ENCODE measurements at regions not wholly inside any gene's neighbourhood (a gene's known extent, or its start where the extent isn't known, plus 50 kb on each side); places are given as distances from the start of the nearest gene placed in this dataset.

GRCh38 chr5:158644301-158644700, 455.4 kb downstream of the EBF1 start:
- H3K9ac ChIP-seq (ENCODE audit: low read length): no peak overlapping the region
- no peak for TF ChIP-seq EZH2phosphoT487 (conservative IDR thresholded peaks at IDR 0.05; ENCODE audit: low read length)
- TF ChIP-seq CTCF (IDR thresholded peaks at IDR 0.05; ENCODE audit: insufficient read depth, low read length, poor library complexity, severe bottlenecking): no peak
- H3K9me2 ChIP-seq (replicated peaks; ENCODE audit: insufficient read depth, low read length): no peaks in the 10 kb centered on the region
- no peaks in the 10 kb centered on the region for H3F3A ChIP-seq (ENCODE audit: insufficient read depth)
- no peaks in the 10 kb centered on the region for H3K27me3 ChIP-seq (ENCODE audit: low read length)
- no peaks in the 10 kb centered on the region for H3K36me3 ChIP-seq (ENCODE audit: low read length)
- no peaks in the 10 kb centered on the region for H3K9me3 ChIP-seq (ENCODE audit: insufficient read depth, low read length)
- no peak overlapping the region for H3K27ac ChIP-seq (ENCODE audit: low read depth, low read length)
- H3K79me2 ChIP-seq (ENCODE audit: insufficient read depth, low read length): no peaks in the 10 kb centered on the region
- H3K4me2 ChIP-seq (ENCODE audit: low read depth, low read length, poor library complexity, severe bottlenecking): no peak overlapping the region
- H4K20me1 ChIP-seq (ENCODE audit: low read depth, low read length): no peaks in the 10 kb centered on the region
- no peak overlapping the region for H3K4me3 ChIP-seq (ENCODE audit: insufficient read depth, low read length, poor library complexity, severe bottlenecking)
- H2AFZ ChIP-seq (ENCODE audit: low read depth, low read length, severe bottlenecking): no peak overlapping the region

GRCh38 chr5:158643840-158644239, 455.9 kb downstream of the EBF1 start:
- H3K4me2 ChIP-seq (ENCODE audit: low read depth, low read length, poor library complexity, severe bottlenecking): no peak overlapping the region
- H4K20me1 ChIP-seq (ENCODE audit: low read depth, low read length): no peaks in the 10 kb centered on the region
- TF ChIP-seq CTCF (IDR thresholded peaks at IDR 0.05; ENCODE audit: insufficient read depth, low read length, poor library complexity, severe bottlenecking) (no peak), EZH2phosphoT487 (conservative IDR thresholded peaks at IDR 0.05; ENCODE audit: low read length) (no peak)
- H3K9ac ChIP-seq (ENCODE audit: low read length): no peak overlapping the region
- no peak overlapping the region for H3K4me3 ChIP-seq (ENCODE audit: insufficient read depth, low read length, poor library complexity, severe bottlenecking)
- H3K27ac ChIP-seq (ENCODE audit: low read depth, low read length): no peak overlapping the region
- H3K36me3 ChIP-seq (ENCODE audit: low read length): no peaks in the 10 kb centered on the region
- no peaks in the 10 kb centered on the region for H3K9me2 ChIP-seq (replicated peaks; ENCODE audit: insufficient read depth, low read length)
- H3K27me3 ChIP-seq (ENCODE audit: low read length): no peaks in the 10 kb centered on the region
- H3F3A ChIP-seq (ENCODE audit: insufficient read depth): no peaks in the 10 kb centered on the region
- no peaks in the 10 kb centered on the region for H3K9me3 ChIP-seq (ENCODE audit: insufficient read depth, low read length)
- H3K79me2 ChIP-seq (ENCODE audit: insufficient read depth, low read length): no peaks in the 10 kb centered on the region
- H2AFZ ChIP-seq (ENCODE audit: low read depth, low read length, severe bottlenecking): no peak overlapping the region

GRCh38 chr5:158642879-158643278, 456.8 kb downstream of the EBF1 start:
- Histone ChIP-seq H3K4me3 (ENCODE audit: insufficient read depth, low read length, poor library complexity, severe bottlenecking) (no peak overlapping the region), H3K9me3 (ENCODE audit: insufficient read depth, low read length) (no peaks in the 10 kb centered on the region), H3K27me3 (ENCODE audit: low read length) (no peaks in the 10 kb centered on the region), H2AFZ (ENCODE audit: low read depth, low read length, severe bottlenecking) (no peak overlapping the region), H3K9ac (ENCODE audit: low read length) (no peak overlapping the region), H4K20me1 (ENCODE audit: low read depth, low read length) (no peaks in the 10 kb centered on the region), H3F3A (ENCODE audit: insufficient read depth) (no peaks in the 10 kb centered on the region), H3K4me2 (ENCODE audit: low read depth, low read length, poor library complexity, severe bottlenecking) (no peak overlapping the region), H3K27ac (ENCODE audit: low read depth, low read length) (no peak overlapping the region), H3K79me2 (ENCODE audit: insufficient read depth, low read length) (no peaks in the 10 kb centered on the region), H3K9me2 (replicated peaks; ENCODE audit: insufficient read depth, low read length) (no peaks in the 10 kb centered on the region), H3K36me3 (ENCODE audit: low read length) (no peaks in the 10 kb centered on the region)
- TF ChIP-seq EZH2phosphoT487 (conservative IDR thresholded peaks at IDR 0.05; ENCODE audit: low read length) (no peak), CTCF (IDR thresholded peaks at IDR 0.05; ENCODE audit: insufficient read depth, low read length, poor library complexity, severe bottlenecking) (no peak)

Data from SU-DHL-6 (cell line).